22Rv1 (cell line): ENCODE measurements at regions not wholly inside any gene's neighbourhood (a gene's known extent, or its start where the extent isn't known, plus 50 kb on each side); places are given as distances from the start of the nearest gene placed in this dataset.

ENCODE experiments used
- CTCF ChIP-seq: fragments of 450-650 bp; IDR thresholded peaks from 2 replicates; pipeline ENCODE4 v1.5.1; 2017; ENCODE audit warnings: mild to moderate bottlenecking
- ZFX ChIP-seq: fragments of 450-650 bp; IDR thresholded peaks from 2 replicates; pipeline ENCODE4 v1.6.1; 2017; ENCODE audit warnings: antibody characterized with exemption, borderline replicate concordance

GRCh38 chr6:120383681-120384080, 950.6 kb downstream of the TBC1D32 start:
- no peak for TF ChIP-seq CTCF
- no peak for TF ChIP-seq ZFX
